ENCODE measurements at regions not wholly inside any gene's neighbourhood (a gene's known extent, or its start where the extent isn't known, plus 50 kb on each side); places are given as distances from the start of the nearest gene placed in this dataset.

- no peak for TF ChIP-seq ZNF701 (tag by site-specific recombination; IDR thresholded peaks at IDR 0.05)
- TF ChIP-seq CTCF (tag by site-specific recombination; IDR thresholded peaks at IDR 0.05): no peak
- no peak for TF ChIP-seq ZNF521 (tag by site-specific recombination; IDR thresholded peaks at IDR 0.05)
These were observed 630.8 kb downstream of the NR4A2 start for GRCh38 chr2:155701721-155702120.
